Stomach (tissue), 8 donors: ENCODE measurements at regions not wholly inside any gene's neighbourhood (a gene's known extent, or its start where the extent isn't known, plus 50 kb on each side); places are given as distances from the start of the nearest gene placed in this dataset.
"Not testable (repeated sequence)": the region's sequence is repeated elsewhere in the genome, so short reads cannot be mapped to it uniquely, and the experiment has no call there.

Source experiments
- DNase-seq, 2 donors: peaks; one replicate each; pipeline versions ENCODE4 v3.0.0 to v3.0.0-alpha.2; 2013 to 2019
- H3K27ac ChIP-seq, 5 donors: fragments of 200-600 bp in 4 of 5; sonication (generic) in 4 of 5; one replicate each; pipeline ENCODE4 v1.5.1; 2013 to 2019; ENCODE audit warnings: mild to moderate bottlenecking in 1 of 5, moderate library complexity in 1 of 5
- H3K27me3 ChIP-seq, 3 donors: fragments of 200-600 bp; sonication (generic); one replicate each; pipeline ENCODE4 v1.5.1; 2017 to 2019; ENCODE audit warnings: mixed run types in 1 of 3
- H3K36me3 ChIP-seq, 4 donors: fragments of 200-600 bp; sonication (generic); 1 replicate in 3 of 4; 2 replicates in 1 of 4; pipeline ENCODE4 v1.5.1; 2016 to 2019
- H3K4me1 ChIP-seq, 4 donors: fragments of 200-600 bp; sonication (generic); one replicate each; pipeline ENCODE4 v1.5.1; 2016 to 2019
- H3K4me3 ChIP-seq, 4 donors: fragments of 200-600 bp; sonication (generic) in 3 of 4; one replicate each; pipeline ENCODE4 v1.5.1; 2016 to 2019; ENCODE audit warnings: mild to moderate bottlenecking in 1 of 4
- H3K9me3 ChIP-seq, 4 donors: fragments of 200-600 bp; sonication (generic); one replicate each; pipeline ENCODE4 v1.5.1; 2016 to 2019
- CTCF ChIP-seq, 7 experiments: fragments of 450-650 bp in 4 of 7; fragments of 200-600 bp in 3 of 7; sonication (generic) in 3 of 7; IDR thresholded peaks; one replicate each; pipeline ENCODE4 v1.5.1; 2016 to 2019; ENCODE audit warnings: antibody characterized with exemption in 7 of 7, control low read depth in 2 of 7, mild to moderate bottlenecking in 1 of 7
- EP300 ChIP-seq: sonication (generic); formaldehyde crosslinking; IDR thresholded peaks from one replicate; pipeline ENCODE4 v1.6.1; 2017; ENCODE audit warnings: antibody characterized with exemption
- POLR2A ChIP-seq, 4 donors: fragments of 450-650 bp; IDR thresholded peaks; one replicate each; pipeline ENCODE4 v1.6.1; 2016; ENCODE audit warnings: antibody characterized with exemption in 4 of 4, control low read depth in 2 of 4, mild to moderate bottlenecking in 1 of 4, moderate library complexity in 1 of 4
- POLR2AphosphoS5 ChIP-seq, 3 donors: sonication (generic); formaldehyde crosslinking; IDR thresholded peaks; one replicate each; pipeline ENCODE4 v1.6.1; 2016; ENCODE audit warnings: antibody characterized with exemption in 3 of 3
- WGBS, 5 donors: extraction: QIAGEN DNeasy Blood & Tissue Kit in 3 of 5; methylation state at CpG; one replicate each; pipeline versions ENCODE4 v1.1.5 to v1.1.7; 2013 to 2018; 5-methylcytosine and 5-hydroxymethylcytosine counted together
- intact Hi-C: fragments of 100-400 bp; cut with DNase I; formaldehyde crosslinking; loops from one replicate; pipeline ENCODE4 v1.15.1; 2023; ENCODE audit warnings: low total_unique reads
- donor health status: healthy with polysubstance abuse.
- donor health status: Bipolar disorder and iron deficiency.
- donor health status: healthy.

- Histone ChIP-seq H3K27ac (no peak overlapping the region), H3K4me3 (no peak overlapping the region), H3K36me3 (no peaks in the 10 kb centered on the region), H3K27me3 (no peaks in the 10 kb centered on the region), H3K4me1 (no peaks in the 10 kb centered on the region), H3K9me3 (no peaks in the 10 kb centered on the region)
- DNase-seq, result no peak
- TF ChIP-seq POLR2AphosphoS5 (IDR thresholded peaks at IDR 0.05), result no peak
- TF ChIP-seq POLR2A (IDR thresholded peaks at IDR 0.05), result no peak
- no peak for TF ChIP-seq EP300
- no peak for TF ChIP-seq CTCF (IDR thresholded peaks at IDR 0.05)
- intact Hi-C loops, result no loop called here
These were observed 234.3 kb upstream of the FOLH1 start for GRCh38 chr11:49442669-49443068.

GRCh38 chr11:49439901-49440300 is 231.5 kb upstream of the FOLH1 start:
- H3K27ac ChIP-seq, H3K4me3 ChIP-seq, intact Hi-C loops, H3K36me3 ChIP-seq, H3K4me1 ChIP-seq, H3K27me3 ChIP-seq, DNase-seq, H3K9me3 ChIP-seq: not testable (repeated sequence)

- intact Hi-C loops, result not testable (repeated sequence)
- 87 to 93% (median 91%) methylated on average over 39 to 49 of the region's 49 CpGs for WGBS, 5 donors
These were observed 225.9 kb upstream of the FOLH1 start for GRCh38 chr11:49434308-49434707.

GRCh38 chr11:49432242-49432848 is 223.9 kb upstream of the FOLH1 start:
- Histone ChIP-seq H3K9me3 (peaks cover 0 to 9% (median 3%) of the 10 kb centered on the region in 4 donors), H3K27ac (no peak overlapping the region), H3K27me3 (no peaks in the 10 kb centered on the region), H3K4me1 (no peaks in the 10 kb centered on the region), H3K36me3 (no peaks in the 10 kb centered on the region), H3K4me3 (no peak overlapping the region)
- intact Hi-C loops, result no loop called here
- no peak for DNase-seq
- TF ChIP-seq EP300, result no peak
- no peak for TF ChIP-seq POLR2AphosphoS5 (IDR thresholded peaks at IDR 0.05)
- TF ChIP-seq CTCF (IDR thresholded peaks at IDR 0.05), result no peak
- no peak for TF ChIP-seq POLR2A (IDR thresholded peaks at IDR 0.05)
- WGBS, 5 donors, result 44 to 74% (median 61%) methylated on average over 1 of the region's 1 CpG

More at GRCh38 chr11:49434308-49434707, 225.9 kb upstream of the FOLH1 start:
- not testable (repeated sequence) for H3K36me3 ChIP-seq, H3K9me3 ChIP-seq, H3K27me3 ChIP-seq, H3K4me1 ChIP-seq, H3K27ac ChIP-seq, H3K4me3 ChIP-seq, DNase-seq

- DNase-seq, result no peak
- Histone ChIP-seq H3K27me3 (no peaks in the 10 kb centered on the region), H3K27ac (no peak overlapping the region), H3K4me1 (no peaks in the 10 kb centered on the region), H3K9me3 (peaks cover 0 to 9% (median 3%) of the 10 kb centered on the region in 4 donors), H3K4me3 (no peak overlapping the region), H3K36me3 (no peaks in the 10 kb centered on the region)
- TF ChIP-seq EP300 (no peak), POLR2AphosphoS5 (IDR thresholded peaks at IDR 0.05) (no peak), CTCF (IDR thresholded peaks at IDR 0.05) (no peak), POLR2A (IDR thresholded peaks at IDR 0.05) (no peak)
- intact Hi-C loops, result no loop called here
- 39 to 56% (median 43%) methylated on average over 3 of the region's 3 CpGs for WGBS, 5 donors
These were observed 215.7 kb upstream of the FOLH1 start for GRCh38 chr11:49424136-49424535.

- H3K9me3 ChIP-seq, result not testable (repeated sequence)
These were observed 210.5 kb upstream of the FOLH1 start for GRCh38 chr11:49418877-49419276.

More at GRCh38 chr11:49418877-49419276, 210.5 kb upstream of the FOLH1 start:
- H3K4me1 ChIP-seq, H3K27ac ChIP-seq, H3K27me3 ChIP-seq, H3K36me3 ChIP-seq, H3K4me3 ChIP-seq, intact Hi-C loops, DNase-seq: not testable (repeated sequence)
- WGBS, 5 donors, result 72 to 83% (median 83%) methylated on average over 2 to 3 of the region's 3 CpGs
